Kidney epithelial cell (primary cell): ENCODE measurements at regions not wholly inside any gene's neighbourhood (a gene's known extent, or its start where the extent isn't known, plus 50 kb on each side); places are given as distances from the start of the nearest gene placed in this dataset.

Source experiments
- DNase-seq: peaks from one replicate; pipeline ENCODE4 v3.0.0-alpha.2; 2010; ENCODE audit warnings: low read depth
- H3K27me3 ChIP-seq: 2 replicates; pipeline ENCODE4 v1.6.0; 2011; ENCODE audit warnings: low read length; ENCODE audit not compliant: control insufficient read depth, insufficient read depth
- H3K36me3 ChIP-seq: 2 replicates; pipeline ENCODE4 v1.5.1; 2011; ENCODE audit warnings: low read length; ENCODE audit not compliant: control insufficient read depth, insufficient read depth
- H3K4me3 ChIP-seq: 2 replicates; pipeline ENCODE4 v1.5.1; 2011; ENCODE audit warnings: low read depth, mild to moderate bottlenecking, control low read depth, low read length
- CTCF ChIP-seq: IDR thresholded peaks from 2 replicates; pipeline ENCODE4 v1.5.1; 2011; ENCODE audit warnings: mild to moderate bottlenecking, moderate library complexity, low read length, control low read depth, inconsistent platforms; ENCODE audit not compliant: insufficient read depth, poor library complexity, severe bottlenecking

GRCh38 chr7:23887660-23888059 is 177.6 kb downstream of the STK31 start:
- no peak for DNase-seq
- TF ChIP-seq CTCF = no peak
- no peak overlapping the region for H3K4me3 ChIP-seq
- H3K36me3 ChIP-seq = no peaks in the 10 kb centered on the region
- no peaks in the 10 kb centered on the region for H3K27me3 ChIP-seq

GRCh38 chr7:23888958-23889357 is 178.9 kb downstream of the STK31 start:
- no peaks in the 10 kb centered on the region for H3K27me3 ChIP-seq
- H3K4me3 ChIP-seq = no peak overlapping the region
- no peak for DNase-seq
- no peak for TF ChIP-seq CTCF
- no peaks in the 10 kb centered on the region for H3K36me3 ChIP-seq

- TF ChIP-seq CTCF = no peak
- Histone ChIP-seq H3K27me3 (no peaks in the 10 kb centered on the region), H3K4me3 (no peak overlapping the region), H3K36me3 (no peaks in the 10 kb centered on the region)
- DNase-seq = no peak
These were observed 179.5 kb downstream of the STK31 start for GRCh38 chr7:23889566-23889965.

GRCh38 chr7:23892019-23892418 is 182.0 kb downstream of the STK31 start:
- Histone ChIP-seq H3K36me3 (no peaks in the 10 kb centered on the region), H3K27me3 (no peaks in the 10 kb centered on the region)

GRCh38 chr7:23893176-23893941 is 183.3 kb downstream of the STK31 start:
- Histone ChIP-seq H3K27me3 (no peaks in the 10 kb centered on the region), H3K4me3 (no peak overlapping the region), H3K36me3 (no peaks in the 10 kb centered on the region)
- peak; percentile 9 for DNase-seq
- no peak for TF ChIP-seq CTCF

More at GRCh38 chr7:23892019-23892418, 182.0 kb downstream of the STK31 start:
- H3K4me3 ChIP-seq = no peak overlapping the region
- DNase-seq = no peak
- TF ChIP-seq CTCF = no peak
